ENCODE measurements at regions not wholly inside any gene's neighbourhood (a gene's known extent, or its start where the extent isn't known, plus 50 kb on each side); places are given as distances from the start of the nearest gene placed in this dataset.
A peak's percentile ranks its signal among the peaks of the same experiment; 100 is the strongest.

DNA sequence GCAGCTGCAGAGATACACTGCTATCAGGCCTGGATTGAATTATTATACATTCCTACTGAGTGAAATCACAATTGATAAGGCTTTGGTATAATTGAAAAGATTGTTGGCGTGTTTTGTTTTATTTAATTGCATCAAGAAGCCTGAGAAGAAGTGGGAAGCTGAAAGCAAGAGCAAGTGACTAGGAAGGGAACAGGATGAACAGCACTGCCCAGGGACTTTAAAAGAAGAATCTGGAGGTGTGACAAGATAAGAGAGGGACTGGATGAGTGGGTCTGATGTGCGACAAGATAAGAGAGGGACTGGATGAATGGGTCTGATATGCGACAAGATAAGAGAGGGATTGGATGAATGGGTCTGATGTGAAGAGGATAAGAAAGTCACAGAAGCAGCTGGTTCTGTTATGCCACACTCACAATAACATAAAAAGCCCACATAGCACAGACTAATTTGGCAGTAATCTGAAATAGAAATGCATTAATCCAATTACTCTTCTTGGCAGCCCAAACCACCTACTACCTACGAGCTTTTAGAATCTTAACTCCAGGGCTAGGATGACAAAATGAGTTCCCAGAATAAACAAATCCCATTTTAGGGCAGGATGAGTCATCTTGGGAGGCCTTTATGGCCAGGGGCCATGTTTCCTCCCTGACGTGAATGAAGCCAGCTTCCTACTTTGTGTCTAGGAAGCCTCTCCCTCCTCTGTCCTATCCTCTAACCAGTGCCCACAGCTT lies 129.7 kb downstream of the DUSP10 start:
- DNase-seq, result peak in 1 of 56 donors; percentile 18

GRCh38 chr1:221620437-221621384 lies 121.2 kb downstream of the DUSP10 start:
- no peak for DNase-seq

DNA sequence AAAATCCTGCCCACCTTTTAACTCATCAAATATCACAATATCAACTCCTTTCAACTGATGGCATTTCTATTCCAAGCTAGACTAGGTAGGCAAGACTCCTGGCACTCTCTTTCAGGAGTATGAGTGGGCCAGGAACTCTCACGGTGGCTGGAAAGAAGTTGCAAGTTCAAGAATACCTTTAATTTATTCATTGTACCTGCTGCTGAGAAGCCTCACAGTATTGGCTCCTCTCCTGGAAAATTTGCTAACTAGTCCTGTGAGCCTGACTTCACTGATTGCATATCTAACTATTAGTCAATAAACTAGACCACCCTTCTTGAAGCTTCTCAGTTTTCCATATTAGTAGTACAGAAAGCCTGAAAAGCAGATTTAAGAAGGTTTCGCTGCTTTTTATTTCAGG lies 120.2 kb downstream of the DUSP10 start:
- no peak for DNase-seq

DNA sequence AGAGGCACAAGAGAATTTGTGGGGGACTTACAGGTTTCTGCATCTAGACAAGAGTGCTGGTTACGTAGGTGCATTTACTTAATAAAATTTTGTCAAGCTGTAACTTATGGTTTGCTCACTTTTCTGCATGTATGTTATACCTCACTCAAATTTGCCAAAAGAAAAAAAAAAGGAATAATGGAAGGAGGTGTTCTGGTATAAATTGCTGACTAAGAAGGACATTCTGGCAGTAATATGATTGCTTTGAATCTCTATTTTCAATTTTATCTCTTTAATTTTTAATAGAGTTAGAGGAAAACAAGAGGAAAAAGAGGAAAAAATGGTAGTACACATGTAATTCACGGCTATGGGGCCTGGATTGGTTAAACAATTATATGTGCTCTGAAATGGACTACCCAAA lies 119.5 kb downstream of the DUSP10 start:
- DNase-seq, result no peak

GRCh38 chr1:221625026-221625425 lies 116.9 kb downstream of the DUSP10 start:
- DNase-seq, result no peak

- no peak for DNase-seq
Observed at GRCh38 chr1:221626041-221626440, 115.8 kb downstream of the DUSP10 start.

DNA sequence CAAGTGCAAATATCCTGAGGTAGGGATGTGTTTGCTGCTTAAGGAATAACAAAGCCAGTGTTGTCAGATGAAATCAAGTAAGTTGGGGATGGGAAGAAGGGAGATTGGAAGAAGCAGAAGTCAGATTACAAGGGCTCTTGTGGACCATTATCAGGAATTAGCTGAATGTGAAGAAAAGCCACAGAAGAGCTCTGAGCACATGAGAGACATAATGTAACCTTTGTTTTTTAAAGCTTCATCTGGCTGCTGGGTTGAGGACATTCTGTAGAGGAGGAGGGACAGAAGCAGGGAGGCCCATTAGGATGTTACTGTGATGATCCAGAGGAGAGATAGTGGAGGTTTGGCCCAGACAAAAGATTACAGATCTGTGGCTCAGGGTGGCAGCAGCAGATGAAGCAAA lies 111.7 kb downstream of the DUSP10 start:
- DNase-seq, result no peak

GRCh38 chr1:221631556-221631955 lies 110.3 kb downstream of the DUSP10 start:
- no peak for DNase-seq

- no peak for DNase-seq
Observed at GRCh38 chr1:221632072-221632471, 109.8 kb downstream of the DUSP10 start.

DNA sequence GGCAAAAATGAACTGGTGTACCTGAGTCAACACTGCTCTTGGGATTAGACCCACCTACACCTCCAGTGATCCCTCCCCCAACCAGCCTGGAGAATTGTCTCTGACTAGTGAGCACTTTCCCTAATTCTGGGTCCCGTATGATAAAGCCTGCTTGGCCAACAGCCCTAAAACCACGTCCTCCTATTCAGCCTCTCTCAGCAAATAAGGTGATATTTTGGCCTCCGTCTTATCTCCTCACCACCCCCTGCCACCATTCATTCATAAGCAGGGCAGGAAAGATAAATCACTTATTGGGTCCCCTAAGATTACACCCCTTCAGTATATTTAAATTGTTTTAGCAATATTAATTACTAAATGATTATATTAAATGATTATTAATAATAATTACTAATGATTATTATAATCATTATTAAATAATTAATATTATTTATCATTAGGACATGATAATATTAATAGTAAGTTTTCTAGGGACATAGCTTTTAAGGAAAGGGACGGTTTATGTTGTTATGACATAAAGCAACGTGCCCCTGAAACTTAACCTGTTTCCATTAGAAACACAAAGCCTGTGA lies 108.0 kb downstream of the DUSP10 start:
- DNase-seq, result no peak

GRCh38 chr1:221634606-221635005 lies 107.3 kb downstream of the DUSP10 start:
- DNase-seq, result no peak

DNA sequence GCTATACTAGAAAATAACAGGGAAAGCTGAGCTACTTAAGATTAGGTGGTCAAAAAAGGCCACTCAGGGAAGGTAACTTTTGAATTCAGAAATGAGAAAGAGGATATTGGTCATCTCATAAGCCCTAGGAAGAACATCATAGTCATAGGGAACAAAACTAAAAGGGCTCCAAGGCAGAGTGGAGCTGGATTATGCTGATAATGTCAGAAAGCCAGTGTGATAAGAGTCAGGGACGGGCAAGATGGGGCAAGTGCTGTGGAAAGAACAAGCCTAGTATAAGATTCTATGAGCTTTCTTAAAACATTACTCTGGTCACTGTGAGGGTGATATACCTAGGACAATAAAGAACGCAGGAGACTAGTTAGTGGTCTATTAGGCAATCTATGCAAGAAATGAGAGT lies 106.6 kb downstream of the DUSP10 start:
- no peak for DNase-seq

GRCh38 chr1:221636096-221636495 lies 105.8 kb downstream of the DUSP10 start:
- DNase-seq, result no peak

DNA sequence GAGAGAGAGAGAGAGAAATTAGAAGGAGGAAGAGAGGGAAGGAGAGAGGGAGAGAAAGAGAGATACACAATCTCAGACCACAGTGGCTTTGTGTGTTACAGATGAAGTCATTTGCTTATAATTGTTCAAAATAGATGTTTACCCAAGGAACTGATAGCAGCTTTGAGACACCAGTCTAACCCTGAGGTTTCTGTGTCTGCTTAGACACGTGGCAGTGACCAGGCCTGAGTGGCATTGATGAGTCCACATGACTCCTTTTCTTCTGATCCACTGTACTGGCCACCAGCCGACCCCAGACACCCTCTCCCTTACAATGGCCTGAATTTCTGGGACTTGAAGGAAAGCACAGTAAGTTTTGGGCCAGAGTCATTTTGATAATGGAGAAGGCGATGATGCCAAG lies 104.9 kb downstream of the DUSP10 start:
- DNase-seq, result no peak

DNA sequence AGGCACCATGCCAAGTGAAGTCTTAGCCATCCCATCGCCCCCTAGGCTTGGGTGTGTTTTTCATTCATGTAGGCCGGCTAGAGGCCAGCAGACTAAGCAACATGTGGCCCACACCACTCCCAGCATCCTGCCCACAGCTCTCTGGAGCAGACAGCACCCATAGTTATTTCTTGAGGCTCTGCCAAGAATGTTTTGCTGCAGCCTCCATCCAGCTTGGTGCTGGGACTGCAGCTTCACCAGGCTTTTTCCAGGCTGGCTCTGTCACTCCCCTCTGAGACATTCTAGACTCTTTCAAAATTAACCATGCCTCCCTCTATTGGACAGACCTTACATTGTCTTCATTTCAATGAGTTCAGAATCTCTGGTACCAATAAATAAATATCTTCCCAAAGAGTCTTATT lies 104.2 kb downstream of the DUSP10 start:
- DNase-seq, result peak in 21 of 56 donors; percentile 1 to 42 (median 7)

DNA sequence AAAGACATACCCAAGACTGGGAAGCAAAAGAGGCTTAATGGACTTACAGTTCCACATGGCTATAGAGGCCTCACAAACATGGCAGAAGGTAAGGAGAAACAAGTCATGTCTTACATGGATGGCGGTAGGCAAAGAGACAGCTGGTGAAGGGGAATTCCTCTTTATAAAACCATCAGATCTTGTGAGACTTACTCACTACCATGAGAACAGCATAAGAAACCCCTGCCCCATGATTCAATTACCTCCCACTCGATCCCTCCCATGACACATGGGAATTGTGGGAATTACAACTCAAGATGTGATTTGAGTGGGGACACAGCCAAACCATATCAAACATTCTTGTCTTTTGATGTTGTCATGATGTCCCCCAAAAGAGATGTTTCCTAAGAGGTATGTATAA lies 103.3 kb downstream of the DUSP10 start:
- no peak for DNase-seq

- DNase-seq, result no peak
Observed at GRCh38 chr1:221641811-221642210, 100.1 kb downstream of the DUSP10 start.

DNA sequence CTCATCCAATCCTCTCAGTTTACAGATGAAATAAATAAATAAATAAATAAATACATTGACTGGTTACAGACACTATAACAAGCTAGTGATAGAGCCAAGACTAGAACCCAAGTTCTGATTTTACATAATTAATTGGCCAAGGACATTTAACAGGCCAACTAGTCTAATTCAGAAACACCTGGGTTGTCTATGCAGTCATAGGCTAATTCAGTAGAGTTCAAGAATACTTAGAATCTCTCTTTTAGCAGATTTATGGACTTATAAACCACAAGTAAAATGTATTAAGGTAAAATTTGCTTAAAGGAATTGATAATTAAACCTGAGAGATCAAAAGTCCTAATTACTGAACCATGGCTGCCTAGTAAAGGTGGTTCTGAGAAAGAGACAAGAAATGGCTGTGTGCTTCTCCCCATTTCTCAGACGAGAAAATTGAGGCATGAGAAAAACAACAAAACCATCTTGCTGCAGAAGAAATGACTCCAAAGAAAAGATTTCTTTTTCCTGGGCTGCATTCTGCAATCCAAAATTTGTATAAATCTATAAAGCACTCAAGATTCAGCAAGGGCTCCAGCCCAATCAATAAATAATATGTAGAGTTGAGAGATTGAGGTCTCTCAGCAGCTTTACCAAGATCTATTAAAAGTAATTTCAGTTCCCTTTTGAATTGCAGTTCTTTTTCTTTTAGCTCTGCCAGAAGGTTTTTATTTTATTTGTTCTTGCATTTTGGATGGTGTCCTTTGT lies 98.3 kb downstream of the DUSP10 start:
- no peak for DNase-seq

GRCh38 chr1:221644145-221644448 lies 97.8 kb downstream of the DUSP10 start:
- no peak for DNase-seq

- no peak for DNase-seq
Observed at GRCh38 chr1:221644663-221645258, 97.1 kb downstream of the DUSP10 start.

- no peak for DNase-seq
Observed at GRCh38 chr1:221648201-221648600, 93.7 kb downstream of the DUSP10 start.

Data from amygdala (tissue), 56 donors.